Lower leg skin (tissue), 3 donors: ENCODE measurements at regions not wholly inside any gene's neighbourhood (a gene's known extent, or its start where the extent isn't known, plus 50 kb on each side); places are given as distances from the start of the nearest gene placed in this dataset.

Source experiments
- POLR2A ChIP-seq, 2 donors: fragments of 450-650 bp; IDR thresholded peaks; one replicate each; pipeline ENCODE4 v1.6.1; 2016 to 2017; ENCODE audit warnings: antibody characterized with exemption in 2 of 2, mild to moderate bottlenecking in 1 of 2, moderate library complexity in 1 of 2
- TF ChIP-seq, protein P1 (sequence below), 3 donors: fragments of 450-650 bp; IDR thresholded peaks; one replicate each; pipeline ENCODE4 v1.5.1; 2016; ENCODE audit warnings: antibody characterized with exemption in 3 of 3, mild to moderate bottlenecking in 3 of 3, moderate library complexity in 2 of 3

- TF ChIP-seq POLR2A (IDR thresholded peaks at IDR 0.05), result no peak
- TF ChIP-seq, protein P1, sequence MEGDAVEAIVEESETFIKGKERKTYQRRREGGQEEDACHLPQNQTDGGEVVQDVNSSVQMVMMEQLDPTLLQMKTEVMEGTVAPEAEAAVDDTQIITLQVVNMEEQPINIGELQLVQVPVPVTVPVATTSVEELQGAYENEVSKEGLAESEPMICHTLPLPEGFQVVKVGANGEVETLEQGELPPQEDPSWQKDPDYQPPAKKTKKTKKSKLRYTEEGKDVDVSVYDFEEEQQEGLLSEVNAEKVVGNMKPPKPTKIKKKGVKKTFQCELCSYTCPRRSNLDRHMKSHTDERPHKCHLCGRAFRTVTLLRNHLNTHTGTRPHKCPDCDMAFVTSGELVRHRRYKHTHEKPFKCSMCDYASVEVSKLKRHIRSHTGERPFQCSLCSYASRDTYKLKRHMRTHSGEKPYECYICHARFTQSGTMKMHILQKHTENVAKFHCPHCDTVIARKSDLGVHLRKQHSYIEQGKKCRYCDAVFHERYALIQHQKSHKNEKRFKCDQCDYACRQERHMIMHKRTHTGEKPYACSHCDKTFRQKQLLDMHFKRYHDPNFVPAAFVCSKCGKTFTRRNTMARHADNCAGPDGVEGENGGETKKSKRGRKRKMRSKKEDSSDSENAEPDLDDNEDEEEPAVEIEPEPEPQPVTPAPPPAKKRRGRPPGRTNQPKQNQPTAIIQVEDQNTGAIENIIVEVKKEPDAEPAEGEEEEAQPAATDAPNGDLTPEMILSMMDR (IDR thresholded peaks at IDR 0.05), result no peak
Observed at GRCh38 chr5:92380069-92380770, 997.1 kb upstream of the ARRDC3 start.
